Activated T-cell treated with anti-CD3 and anti-CD28 coated beads, Interleukin-2, amount 50 U/mL, for 4 hours (primary cell): ENCODE measurements at regions not wholly inside any gene's neighbourhood (a gene's known extent, or its start where the extent isn't known, plus 50 kb on each side); places are given as distances from the start of the nearest gene placed in this dataset.

Source experiments
- ATAC-seq, 2 donors: fragments of 200-7000 bp; cut with Tn5 transposase; one replicate each; pipeline ENCODE4 v1.10.0; 2021
- DNase-seq: peaks from one replicate; pipeline ENCODE4 v3.0.0-alpha.2; 2020
- H3K27me3 Mint-ChIP-seq: one replicate; pipeline ENCODE4 v1.8.0; 2021; ENCODE audit warnings: low read depth, mixed read lengths
- H3K36me3 Mint-ChIP-seq: one replicate; pipeline ENCODE4 v1.8.0; 2022; ENCODE audit warnings: mixed read lengths; ENCODE audit not compliant: insufficient read depth
- H3K4me1 Mint-ChIP-seq: one replicate; pipeline ENCODE4 v1.8.0; 2021; ENCODE audit warnings: low read depth, mixed read lengths
- H3K4me3 Mint-ChIP-seq: one replicate; pipeline ENCODE4 v1.8.0; 2021; ENCODE audit warnings: mild to moderate bottlenecking, moderate library complexity, mixed read lengths
- H3K9me3 Mint-ChIP-seq: one replicate; pipeline ENCODE4 v1.8.0; 2021; ENCODE audit warnings: mixed read lengths

DNA sequence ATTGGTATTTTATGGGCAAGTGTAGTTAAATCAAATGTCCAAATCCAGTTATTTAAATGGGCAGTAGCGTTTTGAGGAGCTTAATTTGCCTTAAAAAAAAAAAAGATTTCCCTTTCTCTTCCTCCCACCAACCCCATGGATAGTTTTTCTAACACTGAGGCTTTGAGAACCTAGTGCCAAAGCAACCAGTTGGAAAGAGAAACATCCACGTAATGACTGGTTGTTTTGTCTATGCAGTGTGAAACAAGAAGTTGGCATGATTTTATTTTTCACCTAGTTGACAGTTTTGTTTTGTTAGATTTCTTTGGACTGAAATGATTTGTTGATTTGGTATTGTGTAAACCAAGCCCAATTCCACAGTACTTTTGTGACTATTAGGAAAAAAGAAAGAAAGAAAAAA, 170.0 kb downstream of the SOX2 start:
- H3K4me3 Mint-ChIP-seq = no peak overlapping the region
- ATAC-seq (no peak), DNase-seq (no peak)
- no peaks in the 10 kb centered on the region for H3K9me3 Mint-ChIP-seq
- no peaks in the 10 kb centered on the region for H3K4me1 Mint-ChIP-seq
- H3K36me3 Mint-ChIP-seq = no peaks in the 10 kb centered on the region
- H3K27me3 Mint-ChIP-seq = no peaks in the 10 kb centered on the region

- H3K4me1 Mint-ChIP-seq = no peaks in the 10 kb centered on the region
- DNase-seq (no peak), ATAC-seq (no peak)
- no peaks in the 10 kb centered on the region for H3K27me3 Mint-ChIP-seq
- H3K36me3 Mint-ChIP-seq = no peaks in the 10 kb centered on the region
- H3K9me3 Mint-ChIP-seq = no peaks in the 10 kb centered on the region
- H3K4me3 Mint-ChIP-seq = no peak overlapping the region
Measured at GRCh38 chr3:181885868-181886630, 174.3 kb downstream of the SOX2 start.

DNA sequence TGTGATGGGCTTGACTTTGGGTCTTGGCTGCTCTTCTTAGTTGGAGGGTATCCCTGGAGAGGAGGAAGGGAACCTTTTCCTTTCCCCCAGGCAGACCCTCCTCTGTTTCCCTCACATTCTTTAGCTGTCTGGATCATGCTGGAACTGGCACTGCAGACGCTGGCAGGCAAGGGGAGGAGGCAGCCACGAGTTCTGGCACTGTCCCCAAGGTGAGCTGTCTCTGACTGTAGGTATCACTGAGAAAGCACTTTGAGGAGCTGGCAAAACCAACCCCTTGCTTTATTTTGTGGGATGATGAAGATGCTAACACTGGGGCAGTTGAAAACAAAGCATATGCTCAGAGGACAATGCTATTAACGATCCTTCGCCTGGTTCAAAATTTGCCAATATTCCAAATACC, 175.0 kb downstream of the SOX2 start:
- no peaks in the 10 kb centered on the region for H3K4me1 Mint-ChIP-seq
- H3K36me3 Mint-ChIP-seq = no peaks in the 10 kb centered on the region
- H3K9me3 Mint-ChIP-seq = no peaks in the 10 kb centered on the region
- no peaks in the 10 kb centered on the region for H3K27me3 Mint-ChIP-seq
- ATAC-seq (no peak), DNase-seq (no peak)
- H3K4me3 Mint-ChIP-seq = no peak overlapping the region

DNA sequence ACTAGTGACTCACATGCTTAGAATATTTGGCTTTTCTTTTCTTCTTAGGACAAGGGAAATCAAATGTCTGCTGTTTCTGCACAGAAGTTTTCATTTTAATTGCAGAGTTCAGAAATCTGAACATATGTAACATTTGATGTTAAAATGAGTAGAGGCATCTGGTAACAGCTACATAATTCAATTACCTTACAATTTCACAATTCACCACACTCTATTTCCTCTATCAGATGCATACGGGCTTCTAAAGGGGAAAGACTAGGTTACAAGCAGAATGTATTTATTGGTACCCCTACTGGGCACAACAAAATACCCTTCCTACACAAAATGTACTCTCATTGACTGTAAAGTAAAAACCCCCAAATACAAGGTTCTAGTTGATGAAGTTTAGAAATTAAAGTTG, 176.0 kb downstream of the SOX2 start:
- no peak for DNase-seq
- Mint-ChIP-seq H3K27me3 (no peaks in the 10 kb centered on the region), H3K36me3 (no peaks in the 10 kb centered on the region), H3K9me3 (no peaks in the 10 kb centered on the region), H3K4me1 (no peaks in the 10 kb centered on the region), H3K4me3 (no peak overlapping the region)
- no peak for ATAC-seq

DNA sequence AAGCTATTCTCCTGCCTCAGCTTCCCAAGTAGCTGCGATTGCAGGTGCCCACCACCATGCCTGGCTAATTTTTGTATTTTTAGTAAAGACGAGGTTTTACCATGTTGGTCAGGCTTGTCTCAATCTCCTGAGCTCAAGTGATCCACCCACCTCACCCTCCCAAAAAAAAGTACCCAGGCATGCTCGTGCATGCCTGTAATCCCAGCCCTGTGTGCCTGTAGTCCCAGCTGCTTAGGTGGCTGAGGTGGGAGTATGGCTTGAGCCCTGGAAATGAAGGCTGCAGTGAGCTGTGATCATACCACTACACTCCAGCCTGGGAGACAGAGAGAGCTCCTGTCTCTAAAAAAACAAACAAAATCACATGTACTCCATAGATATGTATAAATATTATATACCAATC, 176.5 kb downstream of the SOX2 start:
- no peaks in the 10 kb centered on the region for H3K27me3 Mint-ChIP-seq
- no peaks in the 10 kb centered on the region for H3K36me3 Mint-ChIP-seq
- ATAC-seq (no peak), DNase-seq (no peak)
- H3K4me1 Mint-ChIP-seq = no peaks in the 10 kb centered on the region
- H3K9me3 Mint-ChIP-seq = no peaks in the 10 kb centered on the region
- H3K4me3 Mint-ChIP-seq = no peak overlapping the region

DNA sequence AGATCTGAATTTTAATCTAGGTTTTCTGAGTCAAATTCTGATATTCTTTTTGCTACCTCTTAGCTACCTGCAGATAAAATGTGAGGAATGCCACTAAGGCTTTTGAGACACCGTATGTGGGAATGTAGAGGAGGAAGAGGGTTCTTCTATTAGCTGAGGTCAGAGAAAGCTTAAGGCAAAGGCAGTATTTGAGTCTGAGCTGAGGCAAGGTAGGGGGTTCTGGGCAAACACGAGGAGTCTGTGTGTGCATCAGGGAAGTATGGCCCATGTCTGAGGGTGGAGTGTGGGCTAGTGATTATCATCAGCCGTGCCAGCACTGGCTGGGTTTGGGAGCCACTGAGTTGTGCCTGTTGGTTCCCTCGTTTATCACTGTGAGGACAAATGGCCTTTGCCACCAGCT, 181.1 kb downstream of the SOX2 start:
- Mint-ChIP-seq H3K4me1 (no peaks in the 10 kb centered on the region), H3K27me3 (no peaks in the 10 kb centered on the region), H3K9me3 (no peaks in the 10 kb centered on the region), H3K36me3 (no peaks in the 10 kb centered on the region), H3K4me3 (no peak overlapping the region)
- DNase-seq (no peak), ATAC-seq (no peak)

- Mint-ChIP-seq H3K4me3 (no peak overlapping the region), H3K36me3 (no peaks in the 10 kb centered on the region), H3K9me3 (no peaks in the 10 kb centered on the region), H3K4me1 (no peaks in the 10 kb centered on the region), H3K27me3 (no peaks in the 10 kb centered on the region)
- ATAC-seq = no peak
- DNase-seq = no peak
Measured at GRCh38 chr3:181896605-181897004, 184.9 kb downstream of the SOX2 start.

- DNase-seq (no peak), ATAC-seq (no peak)
- Mint-ChIP-seq H3K36me3 (no peaks in the 10 kb centered on the region), H3K4me1 (no peaks in the 10 kb centered on the region), H3K9me3 (no peaks in the 10 kb centered on the region), H3K4me3 (no peak overlapping the region), H3K27me3 (no peaks in the 10 kb centered on the region)
Measured at GRCh38 chr3:181899702-181900101, 188.0 kb downstream of the SOX2 start.

- H3K36me3 Mint-ChIP-seq = no peaks in the 10 kb centered on the region
- no peak overlapping the region for H3K4me3 Mint-ChIP-seq
- DNase-seq = no peak
- no peaks in the 10 kb centered on the region for H3K4me1 Mint-ChIP-seq
- no peaks in the 10 kb centered on the region for H3K27me3 Mint-ChIP-seq
- ATAC-seq = no peak
- H3K9me3 Mint-ChIP-seq = no peaks in the 10 kb centered on the region
Measured at GRCh38 chr3:181901626-181902025, 189.9 kb downstream of the SOX2 start.

DNA sequence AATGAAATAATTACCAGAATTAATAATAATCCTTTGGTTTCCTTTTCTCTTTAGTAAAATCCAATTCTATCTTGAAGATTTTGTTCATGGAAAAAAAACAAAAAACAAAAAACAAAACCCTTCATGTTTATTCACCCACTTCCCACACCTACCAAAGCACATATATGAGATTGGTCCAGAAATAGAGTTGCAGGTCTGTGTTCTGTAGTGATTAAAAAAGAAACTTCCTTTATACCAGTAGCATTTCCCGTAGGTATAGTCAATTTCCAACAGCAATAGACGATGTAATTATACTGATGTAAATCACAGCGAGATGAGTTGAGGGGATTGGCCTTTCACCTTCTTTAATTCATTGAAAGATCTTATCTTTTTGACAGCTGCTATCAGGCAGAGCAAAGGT, 194.6 kb downstream of the SOX2 start:
- DNase-seq (no peak), ATAC-seq (no peak)
- H3K4me3 Mint-ChIP-seq = no peak overlapping the region
- no peaks in the 10 kb centered on the region for H3K4me1 Mint-ChIP-seq
- H3K9me3 Mint-ChIP-seq = no peaks in the 10 kb centered on the region
- no peaks in the 10 kb centered on the region for H3K36me3 Mint-ChIP-seq
- no peaks in the 10 kb centered on the region for H3K27me3 Mint-ChIP-seq

DNA sequence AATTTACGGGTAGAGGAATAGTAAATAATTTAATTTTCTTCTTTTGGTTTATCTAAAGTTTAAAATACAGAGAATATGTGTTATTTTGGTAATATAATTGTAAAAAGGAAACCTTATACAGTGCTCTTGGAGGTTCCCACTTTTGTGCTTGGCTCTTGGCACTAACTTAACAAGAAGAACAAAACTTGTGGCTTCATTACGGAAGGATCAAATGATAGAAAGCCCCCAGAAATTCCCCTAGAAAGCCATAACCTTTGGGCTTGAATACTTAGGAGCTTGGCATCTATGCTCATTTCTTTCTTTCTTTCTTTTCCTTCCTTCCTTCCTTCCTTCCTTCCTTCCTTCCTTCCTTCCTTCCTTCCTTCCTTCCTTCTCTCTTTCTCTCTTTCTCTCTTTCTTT, 197.5 kb downstream of the SOX2 start:
- Mint-ChIP-seq H3K36me3 (no peaks in the 10 kb centered on the region), H3K27me3 (no peaks in the 10 kb centered on the region), H3K4me1 (no peaks in the 10 kb centered on the region), H3K9me3 (no peaks in the 10 kb centered on the region), H3K4me3 (no peak overlapping the region)
- DNase-seq (no peak), ATAC-seq (no peak)

- DNase-seq = no peak
- Mint-ChIP-seq H3K27me3 (no peaks in the 10 kb centered on the region), H3K4me3 (no peak overlapping the region), H3K9me3 (no peaks in the 10 kb centered on the region), H3K36me3 (no peaks in the 10 kb centered on the region), H3K4me1 (no peaks in the 10 kb centered on the region)
- no peak for ATAC-seq
Measured at GRCh38 chr3:181912384-181912783, 200.7 kb downstream of the SOX2 start.

- no peaks in the 10 kb centered on the region for H3K9me3 Mint-ChIP-seq
- peaks cover 2% of the 10 kb centered on the region for H3K27me3 Mint-ChIP-seq
- no peaks in the 10 kb centered on the region for H3K4me1 Mint-ChIP-seq
- ATAC-seq (no peak), DNase-seq (no peak)
- no peaks in the 10 kb centered on the region for H3K36me3 Mint-ChIP-seq
- no peak overlapping the region for H3K4me3 Mint-ChIP-seq
Measured at GRCh38 chr3:181913254-181913653, 201.5 kb downstream of the SOX2 start.

GRCh38 chr3:181915551-181915950, 203.8 kb downstream of the SOX2 start:
- ATAC-seq = no peak
- Mint-ChIP-seq H3K36me3 (no peaks in the 10 kb centered on the region), H3K9me3 (no peaks in the 10 kb centered on the region), H3K4me3 (no peak overlapping the region), H3K27me3 (peaks cover 2% of the 10 kb centered on the region), H3K4me1 (no peaks in the 10 kb centered on the region)
- no peak for DNase-seq

DNA sequence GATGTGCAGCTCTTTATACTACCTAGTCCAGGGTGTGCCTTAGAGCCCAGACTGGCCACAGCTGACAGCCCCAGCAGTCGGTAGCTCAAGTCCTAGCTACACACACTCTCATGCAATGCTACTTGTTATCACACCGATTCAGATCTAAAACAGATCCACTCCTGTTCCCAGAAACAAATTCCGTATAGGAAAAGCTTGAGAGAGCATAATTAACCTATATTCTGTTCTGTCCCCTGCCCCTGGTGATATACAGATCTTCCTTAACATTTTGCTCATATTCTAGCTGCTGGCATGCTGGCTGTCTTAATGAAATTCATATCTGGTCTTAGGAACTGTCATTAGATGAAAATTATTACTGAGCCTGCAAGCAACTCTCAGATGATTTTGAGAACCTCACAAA, 204.3 kb downstream of the SOX2 start:
- DNase-seq = no peak
- Mint-ChIP-seq H3K9me3 (no peaks in the 10 kb centered on the region), H3K4me1 (no peaks in the 10 kb centered on the region), H3K4me3 (no peak overlapping the region), H3K27me3 (peaks cover 2% of the 10 kb centered on the region), H3K36me3 (no peaks in the 10 kb centered on the region)
- ATAC-seq = no peak

- no peak for ATAC-seq
- no peak for DNase-seq
- H3K4me1 Mint-ChIP-seq = no peaks in the 10 kb centered on the region
- H3K36me3 Mint-ChIP-seq = no peaks in the 10 kb centered on the region
- no peak overlapping the region for H3K4me3 Mint-ChIP-seq
- H3K27me3 Mint-ChIP-seq = peaks cover 2% of the 10 kb centered on the region
- H3K9me3 Mint-ChIP-seq = no peaks in the 10 kb centered on the region
Measured at GRCh38 chr3:181917027-181917426, 205.3 kb downstream of the SOX2 start.
